ENCODE measurements at regions not wholly inside any gene's neighbourhood (a gene's known extent, or its start where the extent isn't known, plus 50 kb on each side); places are given as distances from the start of the nearest gene placed in this dataset.

GRCh38 chr17:13961265-13961664, 108.0 kb upstream of the COX10 start:
- FAIRE-seq (no peak), DNase-seq (ENCODE audit: insufficient read length, low spot score) (no peak)
- no peak for TF ChIP-seq POLR2A (IDR thresholded peaks at IDR 0.05; ENCODE audit: low read depth, low read length)

DNA sequence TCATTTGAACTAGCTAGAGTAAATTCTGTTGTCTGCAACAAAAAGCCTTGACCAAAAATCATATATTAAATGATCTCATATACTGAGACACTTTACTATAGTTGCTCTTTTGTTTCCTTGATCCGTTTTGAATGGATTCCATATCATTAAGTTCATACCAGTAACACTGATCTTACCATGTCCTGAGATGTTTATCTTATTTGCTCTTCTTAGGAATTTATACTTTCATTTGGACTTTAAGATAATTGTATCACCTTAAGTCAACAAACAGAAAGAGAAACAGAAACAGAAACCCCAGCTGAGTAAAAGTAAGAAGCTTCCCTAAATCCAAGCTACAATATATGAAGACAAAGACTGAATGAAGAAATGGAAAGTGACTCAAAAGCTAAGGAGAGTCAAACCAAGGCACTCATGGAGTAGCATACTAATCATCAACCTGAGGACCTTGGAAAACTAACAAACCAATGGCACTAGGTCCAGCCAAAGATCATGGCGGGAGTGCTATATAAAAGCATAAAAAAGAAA, 106.5 kb upstream of the COX10 start:
- FAIRE-seq (no peak), DNase-seq (ENCODE audit: insufficient read length, low spot score) (no peak)
- TF ChIP-seq POLR2A (IDR thresholded peaks at IDR 0.05; ENCODE audit: low read depth, low read length), result no peak

DNA sequence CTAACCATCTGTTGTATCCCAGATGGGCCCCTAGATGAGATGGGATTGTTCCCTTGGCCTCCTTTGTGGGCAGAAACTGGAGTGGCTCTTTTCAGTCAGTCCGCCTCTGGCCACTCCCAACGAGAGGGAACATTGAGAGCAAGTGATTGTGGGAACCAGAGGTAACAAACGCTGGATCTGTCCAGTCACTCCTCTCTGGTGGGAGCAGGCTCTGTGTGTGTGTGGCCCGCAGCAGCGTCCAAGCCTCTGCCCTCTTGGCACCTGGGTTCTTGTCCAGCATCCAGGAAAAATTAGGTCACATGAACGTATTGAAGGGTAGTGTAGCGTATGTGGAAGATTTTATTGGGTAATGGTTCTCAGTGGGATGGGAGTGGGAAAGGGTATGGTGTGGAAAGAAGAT, 101.9 kb upstream of the COX10 start:
- DNase-seq (ENCODE audit: insufficient read length, low spot score), result no peak
- no peak for FAIRE-seq
- no peak for TF ChIP-seq POLR2A (IDR thresholded peaks at IDR 0.05; ENCODE audit: low read depth, low read length)

GRCh38 chr17:13970531-13970930, 98.8 kb upstream of the COX10 start:
- FAIRE-seq (no peak), DNase-seq (ENCODE audit: insufficient read length, low spot score) (no peak)
- no peak for TF ChIP-seq POLR2A (IDR thresholded peaks at IDR 0.05; ENCODE audit: low read depth, low read length)

- DNase-seq (ENCODE audit: insufficient read length, low spot score) (no peak), FAIRE-seq (no peak)
- TF ChIP-seq POLR2A (IDR thresholded peaks at IDR 0.05; ENCODE audit: low read depth, low read length), result no peak
Measured at GRCh38 chr17:13973960-13974651, 95.2 kb upstream of the COX10 start.

GRCh38 chr17:13977837-13978236, 91.5 kb upstream of the COX10 start:
- DNase-seq (ENCODE audit: insufficient read length, low spot score), result no peak
- FAIRE-seq, result no peak
- no peak for TF ChIP-seq POLR2A (IDR thresholded peaks at IDR 0.05; ENCODE audit: low read depth, low read length)

- FAIRE-seq (no peak), DNase-seq (ENCODE audit: insufficient read length, low spot score) (no peak)
- no peak for TF ChIP-seq POLR2A (IDR thresholded peaks at IDR 0.05; ENCODE audit: low read depth, low read length)
Measured at GRCh38 chr17:13978478-13978877, 90.8 kb upstream of the COX10 start.

DNA sequence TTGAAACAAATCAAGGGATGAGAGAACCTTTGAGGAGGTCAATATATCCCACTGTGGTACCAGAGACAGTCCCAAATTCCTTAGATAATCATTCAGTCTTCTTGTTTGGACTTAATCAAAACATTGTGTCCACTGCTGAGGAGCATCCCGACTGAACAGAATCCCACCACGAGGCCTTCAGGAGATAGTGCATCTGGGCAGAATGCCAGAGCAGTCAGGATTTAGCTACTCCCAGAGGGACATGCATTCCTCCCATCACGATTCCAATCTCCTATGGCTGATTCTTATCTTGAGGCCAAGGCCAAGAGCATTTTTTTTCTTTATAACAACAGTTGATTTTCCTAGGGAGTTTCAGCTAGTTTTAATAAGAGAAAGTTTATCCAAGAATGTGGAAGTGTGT, 87.4 kb upstream of the COX10 start:
- no peak for TF ChIP-seq POLR2A (IDR thresholded peaks at IDR 0.05; ENCODE audit: low read depth, low read length)
- DNase-seq (ENCODE audit: insufficient read length, low spot score) (no peak), FAIRE-seq (no peak)

GRCh38 chr17:13984956-13985355, 84.3 kb upstream of the COX10 start:
- TF ChIP-seq POLR2A (IDR thresholded peaks at IDR 0.05; ENCODE audit: low read depth, low read length), result no peak
- FAIRE-seq (no peak), DNase-seq (ENCODE audit: insufficient read length, low spot score) (no peak)

- TF ChIP-seq POLR2A (IDR thresholded peaks at IDR 0.05; ENCODE audit: low read depth, low read length), result no peak
- no peak for DNase-seq (ENCODE audit: insufficient read length, low spot score)
- FAIRE-seq, result no peak
Measured at GRCh38 chr17:13986855-13987254, 82.4 kb upstream of the COX10 start.

DNA sequence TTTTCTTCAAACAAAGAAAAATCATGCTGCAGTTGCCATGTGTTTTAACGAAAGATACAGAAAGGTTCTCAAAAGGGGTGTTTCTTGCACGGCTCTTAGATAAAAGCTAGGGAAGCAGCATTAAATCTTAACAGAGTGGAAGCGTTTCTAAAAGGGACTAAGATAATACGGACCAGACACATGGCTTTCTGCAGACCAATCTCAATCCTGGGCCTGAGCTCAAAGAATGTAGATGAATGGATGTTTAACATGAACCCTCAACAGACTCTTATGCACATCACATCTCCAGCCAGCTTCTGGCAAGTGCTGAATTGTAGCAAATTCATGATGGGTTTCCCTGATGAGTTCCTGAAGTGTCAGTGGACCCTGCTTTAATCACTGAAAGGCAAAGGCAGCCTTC, 80.2 kb upstream of the COX10 start:
- no peak for DNase-seq (ENCODE audit: insufficient read length, low spot score)
- no peak for FAIRE-seq
- no peak for TF ChIP-seq POLR2A (IDR thresholded peaks at IDR 0.05; ENCODE audit: low read depth, low read length)

DNA sequence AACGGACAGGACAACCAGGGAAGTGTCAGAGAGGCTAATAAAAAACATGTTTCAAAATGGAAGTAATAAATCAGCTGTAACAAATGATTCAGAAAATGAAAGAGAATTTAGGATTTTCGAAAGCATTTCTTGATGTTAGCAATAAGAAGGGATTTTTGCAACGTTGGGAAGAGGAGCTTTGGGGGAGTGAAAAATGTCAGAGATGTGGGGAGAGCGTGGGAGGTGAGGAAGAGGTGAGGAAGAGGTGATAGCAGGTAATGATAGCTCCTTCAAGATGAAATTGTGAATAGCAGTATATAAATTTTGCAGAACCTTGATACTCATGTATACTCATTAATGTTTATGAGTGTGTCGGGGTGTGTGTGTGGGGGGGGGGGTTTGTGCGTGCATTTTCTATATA, 76.2 kb upstream of the COX10 start:
- no peak for TF ChIP-seq POLR2A (IDR thresholded peaks at IDR 0.05; ENCODE audit: low read depth, low read length)
- DNase-seq (ENCODE audit: insufficient read length, low spot score) (no peak), FAIRE-seq (no peak)

GRCh38 chr17:13994050-13994449, 75.3 kb upstream of the COX10 start:
- no peak for TF ChIP-seq POLR2A (IDR thresholded peaks at IDR 0.05; ENCODE audit: low read depth, low read length)
- FAIRE-seq (no peak), DNase-seq (ENCODE audit: insufficient read length, low spot score) (no peak)

DNA sequence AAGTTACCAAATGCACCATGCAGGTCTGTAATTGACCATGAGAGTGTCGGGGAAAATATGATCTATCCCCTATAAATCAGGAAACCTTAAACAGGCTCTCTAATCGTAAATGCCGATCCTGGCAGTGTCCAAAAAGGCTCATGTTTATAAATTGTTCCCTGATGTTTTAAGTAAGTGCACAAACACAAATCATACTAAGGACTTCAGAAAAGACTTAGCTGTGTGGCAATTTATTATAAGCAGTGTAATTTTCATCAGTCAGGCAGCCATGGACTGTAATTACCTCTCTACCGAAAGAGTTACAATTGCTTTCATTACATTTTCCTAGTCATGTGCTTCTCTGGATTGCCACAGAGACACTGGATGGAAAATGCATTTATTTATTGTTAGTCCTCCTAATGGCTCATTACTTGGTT, 73.4 kb upstream of the COX10 start:
- FAIRE-seq (no peak), DNase-seq (ENCODE audit: insufficient read length, low spot score) (no peak)
- no peak for TF ChIP-seq POLR2A (IDR thresholded peaks at IDR 0.05; ENCODE audit: low read depth, low read length)

- FAIRE-seq (no peak), DNase-seq (ENCODE audit: insufficient read length, low spot score) (no peak)
- TF ChIP-seq POLR2A (IDR thresholded peaks at IDR 0.05; ENCODE audit: low read depth, low read length), result no peak
Measured at GRCh38 chr17:13996276-13996675, 73.0 kb upstream of the COX10 start.
